Nephron (organoid): ENCODE measurements at regions not wholly inside any gene's neighbourhood (a gene's known extent, or its start where the extent isn't known, plus 50 kb on each side); places are given as distances from the start of the nearest gene placed in this dataset.

ENCODE experiments used
- H3K27ac Mint-ChIP-seq, 3 experiments: 2 replicates each; pipeline ENCODE4 v1.8.0; 2020; ENCODE audit warnings: mixed read lengths in 3 of 3, mild to moderate bottlenecking in 2 of 3, moderate library complexity in 1 of 3
- H3K27me3 Mint-ChIP-seq: 2 replicates; pipeline ENCODE4 v1.8.0; 2021; ENCODE audit warnings: low read depth, mild to moderate bottlenecking, moderate library complexity, mixed read lengths
- H3K36me3 Mint-ChIP-seq: 2 replicates; pipeline ENCODE4 v1.8.0; 2020; ENCODE audit warnings: low read depth, mixed read lengths
- H3K4me1 Mint-ChIP-seq: 2 replicates; pipeline ENCODE4 v1.8.0; 2020; ENCODE audit warnings: mixed read lengths
- H3K4me3 Mint-ChIP-seq, 3 experiments: 2 replicates each; pipeline ENCODE4 v1.8.0; 2020; ENCODE audit warnings: mild to moderate bottlenecking in 3 of 3, mixed read lengths in 3 of 3, moderate library complexity in 2 of 3
- H3K9me3 Mint-ChIP-seq: 2 replicates; pipeline ENCODE4 v1.8.0; 2020; ENCODE audit warnings: mixed read lengths
- CTCF ChIP-seq, 3 experiments: fragments of 200-600 bp; sonication (generic); IDR thresholded peaks; one replicate each; pipeline ENCODE4 v1.5.0; 2021; ENCODE audit warnings: antibody characterized with exemption in 3 of 3; ENCODE audit not compliant: unreplicated experiment in 3 of 3

GRCh38 chr6:22418714-22419113 is 121.9 kb upstream of the PRL start:
- peaks cover 16% of the 10 kb centered on the region for H3K36me3 Mint-ChIP-seq
- no peak overlapping the region for H3K27ac Mint-ChIP-seq
- H3K4me1 Mint-ChIP-seq = peaks cover 2% of the 10 kb centered on the region
- TF ChIP-seq CTCF (IDR thresholded peaks at IDR 0.05; ENCODE audit: unreplicated experiment in 3 of 3) = no peak
- H3K4me3 Mint-ChIP-seq = no peak overlapping the region
- H3K27me3 Mint-ChIP-seq = no peaks in the 10 kb centered on the region
- H3K9me3 Mint-ChIP-seq = peaks cover 28% of the 10 kb centered on the region

- Mint-ChIP-seq H3K27ac (no peak overlapping the region), H3K27me3 (no peaks in the 10 kb centered on the region), H3K4me3 (no peak overlapping the region), H3K4me1 (no peaks in the 10 kb centered on the region), H3K36me3 (peaks cover 16% of the 10 kb centered on the region), H3K9me3 (peaks cover 28% of the 10 kb centered on the region)
- TF ChIP-seq CTCF (IDR thresholded peaks at IDR 0.05; ENCODE audit: unreplicated experiment in 3 of 3) = no peak
These were observed 124.4 kb upstream of the PRL start for GRCh38 chr6:22421198-22421597.

- no peak overlapping the region for H3K27ac Mint-ChIP-seq
- no peaks in the 10 kb centered on the region for H3K4me1 Mint-ChIP-seq
- H3K9me3 Mint-ChIP-seq = peaks cover 15% of the 10 kb centered on the region
- no peaks in the 10 kb centered on the region for H3K27me3 Mint-ChIP-seq
- H3K4me3 Mint-ChIP-seq = no peak overlapping the region
- peaks cover 10% of the 10 kb centered on the region for H3K36me3 Mint-ChIP-seq
- no peak for TF ChIP-seq CTCF (IDR thresholded peaks at IDR 0.05; ENCODE audit: unreplicated experiment in 3 of 3)
These were observed 127.4 kb upstream of the PRL start for GRCh38 chr6:22424196-22424595.

- Mint-ChIP-seq H3K9me3 (no peaks in the 10 kb centered on the region), H3K27ac (no peak overlapping the region)
- TF ChIP-seq CTCF (IDR thresholded peaks at IDR 0.05; ENCODE audit: unreplicated experiment in 3 of 3) = no peak
These were observed 135.2 kb upstream of the PRL start for GRCh38 chr6:22432060-22432459.

GRCh38 chr6:22433745-22434144 is 135.6 kb upstream of the HDGFL1 start:
- H3K27ac Mint-ChIP-seq = no peak overlapping the region
- no peaks in the 10 kb centered on the region for H3K4me1 Mint-ChIP-seq
- no peaks in the 10 kb centered on the region for H3K9me3 Mint-ChIP-seq
- no peaks in the 10 kb centered on the region for H3K36me3 Mint-ChIP-seq
- no peak overlapping the region for H3K4me3 Mint-ChIP-seq
- no peak for TF ChIP-seq CTCF (IDR thresholded peaks at IDR 0.05; ENCODE audit: unreplicated experiment in 3 of 3)
- no peaks in the 10 kb centered on the region for H3K27me3 Mint-ChIP-seq

More at GRCh38 chr6:22432060-22432459, 135.2 kb upstream of the PRL start:
- Mint-ChIP-seq H3K4me1 (no peaks in the 10 kb centered on the region), H3K36me3 (no peaks in the 10 kb centered on the region), H3K4me3 (no peak overlapping the region), H3K27me3 (no peaks in the 10 kb centered on the region)

- Mint-ChIP-seq H3K27ac (no peak overlapping the region), H3K27me3 (no peaks in the 10 kb centered on the region), H3K4me3 (no peak overlapping the region), H3K4me1 (no peaks in the 10 kb centered on the region), H3K9me3 (no peaks in the 10 kb centered on the region), H3K36me3 (no peaks in the 10 kb centered on the region)
- TF ChIP-seq CTCF (IDR thresholded peaks at IDR 0.05; ENCODE audit: unreplicated experiment in 3 of 3) = no peak
These were observed 134.2 kb upstream of the HDGFL1 start for GRCh38 chr6:22435151-22435550.
